Inflammatory macrophage treated with lipopolysaccharide for 4 hours (primary cell): ENCODE measurements at regions not wholly inside any gene's neighbourhood (a gene's known extent, or its start where the extent isn't known, plus 50 kb on each side); places are given as distances from the start of the nearest gene placed in this dataset.

Source experiments
- DNase-seq: peaks from one replicate; pipeline ENCODE4 v3.0.0-alpha.2; 2020

DNA sequence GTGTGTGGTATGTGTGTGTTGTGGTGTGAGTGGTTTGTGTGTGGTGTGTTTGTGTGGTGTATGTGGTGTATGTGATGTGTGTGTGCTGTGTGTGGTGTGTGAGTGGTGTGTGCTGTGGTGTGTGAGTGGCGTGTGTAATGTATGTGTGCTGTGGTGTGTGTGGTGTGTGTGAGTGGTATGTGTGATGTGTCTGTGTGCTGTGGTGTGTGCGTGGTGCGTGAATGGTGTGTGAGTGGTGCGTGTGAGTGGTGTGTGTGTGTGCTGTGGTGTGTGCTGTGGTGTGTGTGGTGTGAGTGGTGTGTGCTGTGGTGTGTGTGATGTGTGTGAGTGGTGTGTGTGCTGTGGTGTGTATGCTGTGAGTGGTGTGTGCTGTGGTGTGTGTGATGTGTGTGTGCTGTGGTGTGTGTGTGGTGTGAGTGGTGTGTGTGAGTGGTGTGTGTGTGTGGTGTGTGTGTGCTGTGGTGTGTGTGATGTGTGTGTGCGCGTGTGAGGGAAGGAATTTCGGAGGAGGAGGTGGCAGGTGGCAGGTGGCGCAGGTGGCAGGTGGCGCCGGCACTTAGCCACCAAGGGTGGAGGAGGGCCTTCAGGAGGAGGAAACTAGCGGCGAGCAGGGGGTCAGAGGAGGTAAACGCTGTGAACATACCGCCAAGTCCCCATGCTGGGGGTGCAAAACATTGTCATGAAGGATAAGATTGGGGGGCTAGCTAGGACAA lies 191.8 kb downstream of the MELK start:
- no peak for DNase-seq

DNA sequence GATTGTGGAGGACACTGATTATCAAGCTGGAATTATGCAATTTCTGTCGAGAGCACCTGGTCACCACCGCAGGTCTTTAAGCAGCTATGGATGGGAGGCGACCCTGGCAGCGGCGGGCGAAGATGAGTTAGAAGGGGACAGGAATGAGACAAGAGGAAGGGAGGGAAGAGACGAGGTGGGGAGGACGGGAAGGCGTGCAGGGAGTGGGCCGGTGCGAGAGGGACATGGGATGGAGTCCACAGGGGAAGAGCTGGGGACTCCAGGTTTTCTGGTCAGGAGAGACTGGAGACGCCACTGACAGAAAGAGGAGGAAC lies 192.3 kb downstream of the MELK start:
- DNase-seq: no peak

DNA sequence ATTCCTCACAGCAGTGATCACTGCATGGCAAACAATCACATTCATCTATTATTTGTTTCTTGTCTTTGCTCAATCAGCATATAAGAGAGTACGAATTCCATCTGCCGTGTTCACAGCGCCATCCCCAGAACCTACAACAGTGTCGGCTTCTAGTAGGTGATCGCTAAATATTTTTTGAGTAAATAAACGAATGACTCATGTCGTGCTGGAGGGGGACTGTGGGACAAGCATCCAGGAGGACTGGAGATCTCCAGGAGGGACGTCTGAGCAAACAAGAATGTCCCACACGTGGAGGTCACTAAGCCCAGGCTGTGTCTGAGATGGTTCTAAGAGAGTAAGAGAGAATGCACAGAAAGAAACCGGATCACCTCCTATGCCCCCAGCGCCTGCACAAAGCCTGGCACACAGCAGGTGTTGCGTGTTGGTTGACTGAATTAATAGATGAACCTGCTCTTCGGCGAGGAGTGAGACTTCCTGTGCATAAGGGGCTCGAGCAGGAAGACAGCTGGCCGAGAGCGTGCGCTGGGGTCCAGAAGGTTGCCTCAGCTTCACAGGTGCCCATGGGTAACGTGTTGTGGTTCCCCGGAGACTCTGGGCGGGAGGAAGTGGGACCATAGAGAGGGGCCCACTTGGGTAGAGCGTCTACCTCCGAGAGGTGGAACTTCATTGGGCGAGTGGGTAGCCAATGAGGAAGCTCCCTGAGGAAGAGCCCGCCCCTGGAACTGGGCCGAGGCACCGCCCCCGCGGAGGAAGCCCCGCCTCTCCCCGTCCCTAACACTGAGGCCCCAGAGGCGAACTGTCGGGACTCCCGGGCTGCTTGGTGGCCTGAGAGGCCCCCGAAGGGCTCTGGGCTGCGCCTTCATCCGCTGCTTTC lies 193.0 kb downstream of the MELK start:
- DNase-seq: peak; percentile 81

DNA sequence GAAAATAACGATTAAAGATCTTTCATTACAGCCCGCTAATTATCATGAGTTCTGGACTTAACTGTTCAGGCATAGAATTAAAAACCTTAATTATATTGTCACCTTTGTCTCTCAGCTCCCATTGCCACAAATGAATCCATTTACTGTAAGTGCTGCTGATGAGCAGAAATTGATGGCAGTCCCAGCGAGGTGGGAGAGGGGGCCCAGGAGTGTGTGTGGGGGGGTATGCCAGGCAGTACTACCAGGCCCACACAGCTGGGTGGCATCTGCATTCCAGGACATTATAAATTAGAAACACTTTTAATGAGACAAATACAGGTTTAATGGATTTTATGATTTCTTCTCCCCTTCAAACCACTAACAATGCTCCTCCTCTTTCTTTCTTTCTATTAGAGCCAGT lies 196.0 kb downstream of the MELK start:
- no peak for DNase-seq

DNA sequence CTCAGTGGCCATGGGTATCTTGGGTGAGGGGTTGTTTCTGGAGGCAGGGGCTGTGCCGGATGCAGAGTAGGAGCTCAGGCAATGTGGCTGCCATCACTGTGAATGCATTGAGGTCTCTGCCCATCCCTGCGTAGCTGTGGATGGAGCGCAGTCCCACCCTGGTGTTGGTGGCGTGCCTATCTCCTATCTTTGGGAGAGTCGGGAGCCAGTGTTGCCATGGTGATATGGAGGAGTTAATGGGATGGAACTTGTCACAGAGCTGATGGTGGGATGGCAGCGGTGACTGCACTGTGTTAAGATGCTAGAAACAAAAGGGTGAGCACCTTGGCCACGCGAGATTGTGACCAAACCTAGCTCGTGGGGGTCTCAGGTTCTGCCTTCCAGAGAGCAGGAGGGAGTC lies 197.3 kb downstream of the MELK start:
- DNase-seq: no peak

DNA sequence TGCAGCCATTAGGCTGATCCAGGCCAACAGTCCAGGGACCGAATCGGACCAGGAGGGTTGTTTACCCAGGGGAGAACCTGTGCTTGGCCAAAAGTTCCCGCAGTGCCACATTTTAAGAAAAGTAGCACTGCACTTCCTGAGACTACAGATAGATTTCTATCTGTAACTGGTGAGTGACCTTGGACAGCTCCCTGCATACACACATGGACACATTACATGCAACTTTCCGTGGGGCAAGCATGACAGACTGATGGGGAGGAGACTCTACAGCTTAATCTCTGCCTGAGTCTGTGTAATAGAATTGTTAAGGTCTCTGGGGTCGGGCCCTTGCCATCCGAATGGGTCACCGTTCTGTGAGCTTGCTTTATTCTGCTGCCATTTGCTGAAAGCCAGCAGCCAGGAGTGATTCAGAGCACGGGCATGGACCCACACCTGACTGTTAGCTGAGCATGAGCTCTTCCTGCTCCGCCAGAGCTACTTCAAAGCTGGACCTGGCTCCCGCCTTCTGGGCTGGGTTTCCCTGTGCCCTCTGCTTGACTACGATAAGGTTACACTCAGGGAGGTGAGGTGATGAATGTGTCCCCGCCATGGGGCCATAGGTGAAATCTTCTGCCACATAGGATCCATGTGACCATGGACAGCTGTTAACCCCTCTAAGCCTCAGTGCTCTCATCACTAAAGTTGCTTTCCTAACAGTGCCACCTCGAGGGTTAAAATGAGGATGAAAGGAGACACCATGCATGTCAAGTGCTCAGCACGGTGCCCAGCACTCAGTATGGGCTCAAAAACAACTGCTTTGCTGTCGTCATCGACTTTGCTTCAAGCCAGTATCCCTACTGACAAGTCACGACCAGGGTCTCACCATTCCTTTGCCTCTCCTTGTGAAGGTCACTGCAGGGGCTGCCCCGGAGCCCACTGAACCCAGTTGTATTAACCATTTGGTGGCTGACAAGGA lies 200.0 kb downstream of the MELK start:
- no peak for DNase-seq

DNA sequence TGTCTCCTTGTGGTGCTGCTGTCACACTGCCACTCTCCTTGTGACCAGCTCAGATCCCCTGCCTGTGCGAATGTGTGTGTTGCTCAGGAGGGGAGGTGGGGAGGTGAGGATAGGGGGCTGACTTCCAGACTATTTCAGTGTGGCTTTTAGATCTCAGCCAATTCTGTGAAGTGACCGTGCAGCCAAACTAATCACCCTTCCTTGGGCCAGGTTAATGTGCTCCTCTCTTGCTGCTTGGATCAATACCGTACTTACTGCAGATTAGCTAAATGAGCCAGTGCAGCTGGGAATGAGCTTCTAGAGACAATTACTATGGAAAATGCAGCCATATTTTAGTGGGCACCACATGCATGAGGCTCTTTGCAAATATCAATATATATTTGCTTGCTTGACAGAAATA lies 206.0 kb downstream of the MELK start:
- DNase-seq: no peak

DNA sequence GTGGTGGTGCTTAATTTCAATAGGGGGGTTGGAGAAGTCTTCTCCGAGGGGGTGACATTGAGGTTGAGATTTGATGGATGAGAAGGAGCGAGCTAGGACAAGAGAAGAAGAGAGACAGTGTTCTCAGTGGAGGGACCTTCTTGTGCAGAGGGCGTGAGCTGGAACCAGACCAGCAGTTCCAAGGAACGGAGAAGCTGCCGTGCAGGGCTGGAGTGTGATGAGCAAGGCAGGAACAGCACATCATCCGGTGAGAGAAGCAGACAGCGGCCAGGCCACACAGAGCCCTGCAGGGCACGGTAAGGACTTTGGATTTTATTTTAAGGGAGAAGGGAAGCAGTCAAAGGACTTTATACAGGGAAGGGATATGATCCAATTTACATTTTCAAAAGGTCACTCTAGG lies 206.9 kb downstream of the MELK start:
- DNase-seq: no peak

DNA sequence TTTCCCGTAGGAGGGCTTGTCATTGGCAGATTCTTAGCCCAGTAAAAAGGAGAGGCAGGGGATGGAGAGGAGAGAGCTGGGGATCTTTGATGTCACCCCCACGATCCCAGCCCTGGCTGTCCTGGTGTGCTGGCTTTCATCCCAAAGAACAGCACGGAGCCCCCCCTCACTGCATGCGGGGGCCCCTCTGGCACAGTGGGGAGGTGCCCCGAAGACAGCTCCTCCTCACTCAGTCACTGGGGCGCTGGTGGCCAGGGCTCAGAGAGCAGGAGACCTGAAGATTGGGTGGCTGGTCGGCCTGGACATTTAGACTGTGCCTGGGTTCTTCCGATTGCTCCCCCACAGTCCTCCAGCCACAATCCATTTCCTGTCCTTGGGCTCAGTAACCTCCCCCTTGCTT lies 207.5 kb downstream of the MELK start:
- DNase-seq: no peak

DNA sequence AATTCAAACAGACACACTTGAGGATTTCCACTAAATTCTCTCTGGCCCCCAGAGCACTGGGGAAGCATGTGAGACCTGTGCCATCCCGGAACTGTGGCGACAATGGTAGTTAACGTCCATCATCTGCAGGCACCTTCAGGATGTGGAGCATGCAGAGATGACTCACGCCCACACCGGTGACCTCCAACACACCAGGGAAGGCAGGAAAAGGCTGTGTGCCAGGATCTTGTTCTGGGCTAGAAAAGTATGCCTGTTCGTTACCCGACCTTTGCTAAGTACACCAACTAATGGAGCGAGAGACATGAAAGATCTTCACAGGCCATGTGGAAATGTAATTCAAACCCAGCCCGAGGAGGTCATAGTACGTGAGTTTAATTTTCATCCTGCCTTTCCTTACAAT lies 208.8 kb downstream of the MELK start:
- DNase-seq: no peak
